ENCODE measurements at regions not wholly inside any gene's neighbourhood (a gene's known extent, or its start where the extent isn't known, plus 50 kb on each side); places are given as distances from the start of the nearest gene placed in this dataset.

DNA sequence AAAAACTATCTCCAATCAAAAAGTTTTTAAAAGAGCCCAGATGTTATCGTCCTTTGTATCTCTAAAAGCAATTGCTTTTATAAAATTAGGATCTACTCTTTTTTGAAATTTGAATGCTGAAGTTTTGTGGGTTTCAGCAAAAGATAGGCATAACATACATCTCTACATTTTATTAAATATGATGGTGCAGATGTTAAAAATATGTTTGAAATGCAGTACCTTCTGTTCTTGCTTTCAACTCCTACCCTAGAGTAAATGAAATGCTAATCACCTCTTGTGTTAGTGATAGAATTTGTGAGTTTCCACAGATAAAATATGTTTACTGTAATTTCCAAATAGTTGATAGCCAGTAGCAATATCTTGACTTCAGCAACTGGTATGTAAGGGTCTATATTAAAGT, 95.7 kb upstream of the VPREB1 start:
- no peak for DNase-seq (ENCODE audit: low read depth)

DNA sequence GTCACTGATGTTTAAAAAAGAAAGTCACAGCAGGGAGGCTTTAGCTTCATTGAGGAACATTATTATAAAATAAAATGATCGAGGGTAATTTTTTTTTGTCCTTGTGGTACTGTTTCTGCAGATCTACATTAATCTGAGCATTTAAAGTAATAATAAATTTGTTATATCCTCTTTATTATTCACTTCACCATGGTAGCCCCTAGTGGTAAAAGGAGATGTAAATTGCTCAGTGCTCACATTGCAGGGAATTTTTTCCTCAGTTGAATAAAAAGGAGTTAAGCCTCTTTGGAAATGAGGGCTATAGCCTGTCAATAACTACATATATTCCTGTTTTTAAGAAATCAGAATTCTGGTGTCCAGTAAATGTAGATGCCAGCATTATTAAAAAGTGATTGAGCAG, 99.7 kb upstream of the VPREB1 start:
- DNase-seq (ENCODE audit: low read depth), result no peak

DNA sequence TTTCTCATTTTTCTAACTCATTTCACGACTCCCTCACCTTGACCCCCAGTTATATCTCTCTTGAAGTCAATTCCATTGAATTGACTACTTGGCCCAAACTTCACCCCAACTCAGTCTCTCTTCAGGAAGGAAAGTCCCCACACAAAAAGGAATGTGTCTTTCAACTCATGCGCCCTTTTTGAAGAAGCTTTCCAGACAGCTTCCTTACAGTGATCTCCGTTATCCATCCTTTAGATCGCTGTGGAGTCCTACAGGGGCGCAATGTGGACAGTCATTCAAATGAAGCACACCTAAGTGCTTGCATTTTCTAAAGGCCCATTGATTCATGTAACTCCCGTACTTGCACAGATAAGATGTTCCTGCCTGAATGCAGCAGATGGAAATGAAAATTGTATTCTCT, 101.1 kb upstream of the VPREB1 start:
- DNase-seq (ENCODE audit: low read depth), result no peak

DNA sequence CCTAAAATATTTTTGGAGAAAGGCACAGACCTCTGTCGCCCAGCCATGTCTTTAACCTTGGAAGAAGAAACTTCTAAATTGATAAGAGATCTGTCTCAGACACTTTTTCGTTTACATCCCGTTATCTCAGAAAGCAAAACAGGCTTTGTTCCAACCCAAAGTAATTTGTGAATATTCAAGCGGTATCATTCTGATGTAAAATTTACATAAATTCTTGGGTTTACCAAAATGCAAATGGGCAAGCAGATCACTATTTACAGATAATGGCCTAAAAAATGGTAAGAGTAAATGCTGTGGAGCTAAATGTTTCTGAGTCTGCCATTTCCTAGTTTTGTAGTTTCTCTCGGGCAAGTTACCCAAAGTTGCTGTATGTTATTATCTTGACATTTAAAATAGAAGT, 101.9 kb upstream of the VPREB1 start:
- no peak for DNase-seq (ENCODE audit: low read depth)

DNA sequence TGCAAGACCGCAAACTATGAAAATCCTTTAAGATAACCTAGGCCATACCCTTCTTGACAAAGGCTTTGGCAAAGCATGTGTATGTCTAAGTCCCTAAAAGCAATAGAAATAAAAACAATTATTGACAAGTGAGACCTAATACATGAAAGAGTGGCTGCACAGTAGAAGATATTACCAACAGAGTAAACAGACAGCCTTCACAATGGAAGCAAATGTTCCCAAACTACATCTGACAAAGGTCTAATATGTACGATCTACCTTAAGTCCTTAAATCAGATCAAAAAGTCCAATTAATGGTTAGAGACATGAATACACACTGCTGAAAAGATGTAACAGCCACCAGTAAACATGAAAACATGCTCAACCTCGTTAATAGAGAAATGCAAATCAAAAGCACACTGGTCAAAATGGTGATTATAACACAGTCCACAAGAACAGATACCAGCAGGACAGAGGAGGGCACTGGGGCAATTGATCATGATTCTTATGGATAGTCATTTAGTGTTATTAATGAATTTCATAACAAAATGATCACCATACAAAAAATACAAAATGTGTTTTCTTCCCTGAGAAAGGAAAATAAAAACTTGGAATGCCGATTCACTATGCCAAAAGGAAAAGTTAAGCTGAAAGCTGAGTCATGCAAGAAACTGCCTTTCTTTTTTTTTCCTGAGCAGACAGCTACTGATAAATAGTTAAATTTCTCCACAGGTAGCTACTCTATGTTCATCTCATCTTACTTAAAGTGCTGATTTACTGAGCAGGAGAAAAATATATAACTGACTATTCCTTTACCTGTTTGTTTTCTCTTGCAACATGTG, 102.6 kb upstream of the VPREB1 start:
- no peak for DNase-seq (ENCODE audit: low read depth)

DNA sequence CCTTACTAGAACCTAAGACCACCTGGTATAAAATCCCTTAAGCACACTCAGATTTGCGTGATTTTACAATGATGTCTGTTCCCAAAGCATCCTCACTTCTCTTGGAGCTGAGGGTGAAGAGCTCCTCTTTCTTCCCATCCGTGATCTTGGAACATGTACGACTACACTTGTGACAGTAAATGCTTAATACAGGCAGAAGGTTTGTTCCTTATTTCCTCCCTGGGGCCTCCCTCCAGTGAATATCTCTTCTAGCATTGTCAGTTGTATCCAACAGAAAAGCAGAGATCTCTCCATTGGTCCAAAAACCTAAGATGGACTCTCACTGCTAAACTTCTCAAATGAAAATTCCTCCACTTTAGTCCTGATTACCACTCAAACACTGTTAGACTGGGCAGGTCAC, 103.6 kb upstream of the VPREB1 start:
- no peak for DNase-seq (ENCODE audit: low read depth)

DNA sequence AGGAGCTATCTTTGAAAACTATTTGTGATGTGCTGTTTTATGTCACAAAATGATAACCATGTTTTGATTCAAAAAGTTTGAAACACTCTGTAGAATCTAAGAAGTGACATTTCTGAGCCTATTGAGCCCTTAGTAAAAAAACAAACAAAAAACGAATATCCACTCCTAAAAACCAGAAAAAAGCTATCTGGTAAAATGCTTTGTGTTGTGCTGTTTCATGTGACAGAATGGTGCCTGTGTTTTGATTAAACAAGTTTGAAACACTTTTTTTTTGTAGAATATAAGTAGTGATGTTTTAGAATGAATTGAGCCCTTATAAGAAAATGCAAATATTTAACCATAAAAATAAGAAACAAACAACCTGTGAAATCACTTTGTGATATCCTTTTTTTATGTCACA, 105.2 kb upstream of the VPREB1 start:
- no peak for DNase-seq (ENCODE audit: low read depth)

DNA sequence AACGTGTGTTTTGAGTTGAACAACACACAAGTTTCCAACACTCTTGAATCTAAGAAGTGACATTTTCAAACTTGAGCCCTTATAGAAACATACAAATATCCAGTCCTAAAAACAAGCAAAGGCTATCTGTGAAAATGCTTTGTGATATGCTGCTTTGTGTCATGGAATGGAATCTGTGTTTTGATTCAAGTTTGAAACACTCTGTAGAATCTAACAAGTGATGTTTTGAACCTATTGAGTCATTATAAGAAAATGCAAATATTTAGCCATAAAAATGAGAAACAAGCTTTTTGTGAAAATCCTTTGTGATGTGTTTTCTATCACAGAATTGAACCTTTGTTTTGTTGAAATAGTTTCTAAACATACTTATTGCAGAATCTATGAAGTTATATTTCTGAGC, 105.7 kb upstream of the VPREB1 start:
- DNase-seq (ENCODE audit: low read depth), result no peak

DNA sequence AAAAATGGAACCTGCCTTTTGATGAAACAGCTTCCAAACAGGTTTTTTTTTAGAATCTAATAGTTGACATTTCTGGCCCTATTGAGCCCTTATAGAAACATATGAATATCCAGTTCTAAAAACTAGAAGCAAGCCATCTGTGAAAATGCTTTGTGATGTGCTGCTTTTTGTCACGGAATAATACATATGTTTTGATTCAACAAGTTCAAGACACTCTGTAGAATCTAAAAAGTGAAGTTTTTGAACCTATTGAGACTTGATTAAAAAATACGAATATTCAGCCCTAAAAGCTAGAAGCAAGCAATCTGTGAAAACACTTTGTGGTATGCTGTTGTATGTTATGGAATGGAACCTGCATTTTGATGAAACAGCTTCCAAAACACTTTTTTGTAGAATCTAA, 106.7 kb upstream of the VPREB1 start:
- DNase-seq (ENCODE audit: low read depth), result no peak

DNA sequence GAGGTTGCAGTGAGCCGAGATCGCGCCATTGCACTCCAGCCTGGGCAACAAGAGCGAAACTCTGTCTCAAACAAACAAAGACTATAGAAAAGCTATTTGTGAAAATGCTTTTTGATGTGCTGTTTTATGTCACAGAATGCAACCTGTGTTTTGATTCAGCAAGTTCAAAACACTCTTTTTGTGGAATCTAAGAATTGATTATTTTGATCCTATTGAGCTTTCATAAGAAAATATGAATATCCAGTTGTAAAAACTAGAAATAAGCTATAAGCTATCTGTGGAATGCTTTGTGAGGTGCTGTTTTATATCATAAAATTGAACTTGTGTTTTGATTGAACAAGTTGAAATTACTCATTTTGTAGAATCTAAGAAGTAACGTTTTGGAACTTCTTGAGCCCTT, 110.7 kb upstream of the VPREB1 start:
- DNase-seq (ENCODE audit: low read depth), result no peak

DNA sequence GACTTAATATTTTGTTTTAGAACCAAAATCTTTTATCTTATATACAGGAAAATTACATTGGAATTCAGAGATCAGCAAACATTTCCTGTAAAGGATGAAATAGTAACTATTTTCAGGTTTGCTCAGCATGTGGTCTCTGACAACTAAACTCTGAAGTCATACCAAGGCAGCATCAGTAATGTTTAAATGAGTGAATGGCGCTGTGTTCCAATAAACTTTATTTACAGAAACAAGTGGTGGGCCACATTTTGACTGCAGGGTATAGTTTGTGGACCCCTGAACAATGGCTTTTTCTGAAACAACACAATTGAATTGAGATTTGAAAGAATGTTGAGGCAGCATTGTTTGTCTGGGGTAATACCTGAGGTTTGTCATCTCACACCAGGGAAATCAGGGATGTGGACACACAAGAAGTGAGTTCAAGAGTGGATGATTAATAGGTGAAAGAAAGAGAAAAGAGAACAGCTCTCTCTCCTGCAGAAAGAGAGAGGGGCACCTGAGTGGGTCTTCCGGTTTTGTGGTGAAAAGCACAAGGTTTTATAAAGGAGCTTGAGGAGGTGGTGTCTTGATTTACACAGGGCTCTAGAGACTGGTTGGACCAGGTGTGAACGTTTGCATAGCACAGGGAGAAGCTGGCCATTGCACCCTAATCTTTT, 113.5 kb upstream of the VPREB1 start:
- no peak for DNase-seq (ENCODE audit: low read depth)

DNA sequence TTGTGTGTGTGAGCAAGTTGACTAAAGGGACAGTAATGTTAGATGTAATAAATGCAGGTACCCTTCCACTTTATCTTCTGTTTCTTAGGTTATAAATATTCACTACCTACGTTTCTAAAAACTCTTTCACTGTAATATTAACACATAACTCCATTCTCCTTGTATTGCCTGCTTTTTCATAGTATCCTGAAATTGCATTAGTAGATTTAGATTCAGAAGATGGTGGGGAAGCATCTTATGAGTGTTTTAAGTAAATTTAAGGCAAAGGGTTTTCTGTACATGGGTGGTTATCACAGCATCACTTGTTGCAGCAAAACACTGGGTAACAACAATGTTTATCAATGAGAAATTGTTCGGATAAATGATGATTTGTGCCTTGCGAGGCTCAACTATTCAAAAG, 115.2 kb upstream of the VPREB1 start:
- no peak for DNase-seq (ENCODE audit: low read depth)

DNA sequence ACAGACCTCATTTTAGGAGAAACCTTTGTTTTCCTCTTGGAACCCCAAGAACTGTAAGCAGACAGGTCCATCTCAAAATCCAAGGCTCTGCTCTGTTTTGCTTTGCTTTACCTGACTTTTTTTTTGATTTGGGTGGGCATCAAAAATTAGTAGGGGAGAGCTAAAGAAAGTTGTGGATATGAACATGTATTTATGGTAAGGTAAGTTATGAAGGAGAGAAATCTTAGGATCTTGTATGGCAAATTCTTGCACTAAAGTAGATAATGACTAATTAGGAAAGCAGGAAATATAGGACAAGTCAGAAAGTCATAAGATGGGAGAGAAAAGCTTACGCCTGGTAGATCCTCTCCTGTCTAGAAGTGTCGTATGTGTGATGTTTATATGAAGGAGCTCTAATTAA, 116.1 kb upstream of the VPREB1 start:
- no peak for DNase-seq (ENCODE audit: low read depth)

DNA sequence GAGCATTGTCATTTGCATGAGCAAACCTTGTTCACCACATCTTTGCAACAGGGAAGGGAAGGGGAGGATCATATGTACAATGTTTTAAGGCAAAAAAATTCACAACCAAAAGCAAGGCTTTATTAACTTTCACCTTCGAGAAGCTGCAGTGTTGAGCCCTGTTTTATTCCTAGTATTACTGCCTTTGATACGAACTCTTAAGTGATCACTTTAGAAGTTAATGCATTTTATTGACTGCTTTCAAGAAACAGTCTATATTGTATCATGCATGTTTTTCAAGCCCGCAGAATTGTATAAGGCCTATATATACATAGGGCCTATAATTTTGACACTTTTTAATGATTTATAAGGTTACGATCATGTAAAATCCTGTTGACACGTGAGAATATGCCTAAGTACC, 117.5 kb upstream of the VPREB1 start:
- DNase-seq (ENCODE audit: low read depth), result no peak

DNA sequence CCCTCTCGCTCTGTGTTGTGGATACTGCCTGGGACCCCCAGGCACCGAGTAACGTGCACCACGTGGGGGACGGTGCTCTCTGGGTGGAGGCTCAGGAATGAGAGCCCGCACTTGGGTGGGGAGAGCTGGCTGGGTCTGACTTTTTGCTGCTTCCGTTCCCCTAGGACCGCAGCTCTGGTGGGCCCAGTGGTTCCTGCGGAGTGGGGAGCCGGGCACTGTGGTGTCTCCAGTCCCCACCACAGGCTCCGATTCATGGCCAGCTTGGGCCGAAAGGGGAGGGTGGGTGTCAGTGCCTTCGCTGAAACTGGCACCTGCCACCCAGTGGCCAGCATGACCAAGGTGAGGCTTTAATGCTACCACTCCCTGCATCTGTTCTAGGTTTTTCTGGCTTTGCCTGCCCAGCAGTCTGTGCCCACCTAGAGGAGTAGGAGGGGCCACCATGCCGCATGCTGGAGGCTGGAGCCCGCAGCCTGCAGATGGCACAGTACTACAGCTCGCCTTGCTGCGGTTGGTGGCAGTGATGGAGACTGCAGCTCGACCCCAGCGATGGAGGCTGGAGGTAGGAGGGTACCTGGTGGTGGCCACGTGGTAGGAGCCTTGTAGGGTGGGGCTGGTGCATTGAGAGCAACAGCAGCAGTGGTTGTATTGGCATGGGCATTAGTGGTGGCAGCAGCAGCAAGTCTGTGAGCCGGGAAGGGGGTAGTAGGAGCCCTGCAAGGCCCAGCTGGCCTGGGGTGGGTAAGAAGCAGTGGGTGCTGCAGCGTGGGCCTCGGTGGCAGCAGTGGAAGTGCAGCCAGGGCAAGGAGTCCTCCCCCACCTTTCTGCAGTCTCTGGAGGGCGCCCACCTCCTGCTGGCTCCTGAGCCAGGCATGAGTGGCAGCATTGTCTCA, 118.8 kb upstream of the VPREB1 start:
- no peak for DNase-seq (ENCODE audit: low read depth)

DNA sequence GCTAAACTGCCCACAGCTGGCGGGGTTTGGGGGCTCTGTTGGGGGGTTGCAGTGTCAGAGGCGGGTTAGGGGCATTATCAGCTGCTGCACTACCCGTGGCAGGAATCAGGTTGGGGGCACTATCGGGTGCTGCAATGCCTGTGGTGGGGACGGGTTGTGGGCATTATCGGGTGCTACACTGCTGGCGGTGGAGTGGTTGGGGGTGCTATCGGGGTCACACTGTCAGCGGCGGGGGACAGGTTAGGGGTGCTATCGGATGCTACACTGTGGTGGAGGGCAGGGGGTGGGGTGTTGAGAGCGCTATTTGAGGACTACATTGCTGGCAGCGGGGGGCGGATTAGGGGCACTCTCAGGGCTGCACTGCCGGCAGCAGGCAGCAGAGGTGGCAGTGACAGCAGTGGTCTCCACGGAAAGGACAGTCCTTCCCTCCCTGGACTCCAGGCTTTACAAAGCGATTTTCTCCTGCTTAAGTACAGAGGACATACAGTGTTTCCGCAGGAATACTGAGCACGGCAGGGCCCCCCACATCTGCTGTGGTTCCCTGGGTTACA, 119.5 kb upstream of the VPREB1 start:
- DNase-seq (ENCODE audit: low read depth), result no peak

DNA sequence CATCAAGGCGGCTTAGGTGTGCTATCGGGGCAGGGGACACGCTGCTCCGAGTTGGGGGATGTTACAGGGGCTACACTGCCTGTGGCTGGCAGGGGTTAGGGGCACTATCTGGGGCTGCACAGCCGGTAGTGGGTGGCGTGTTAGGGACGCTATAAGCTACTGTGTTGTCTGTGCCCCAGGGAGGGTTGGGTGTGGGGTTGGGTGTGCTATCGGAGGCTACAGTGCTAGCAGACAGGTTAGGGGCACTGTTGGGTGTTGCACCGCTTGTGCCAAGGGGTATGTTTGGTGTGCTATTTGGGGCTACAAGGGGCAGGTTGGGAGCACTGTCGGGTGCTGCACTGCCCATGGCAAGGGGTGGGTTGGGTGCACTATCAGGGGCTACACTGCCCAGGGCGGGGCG, 120.2 kb upstream of the VPREB1 start:
- DNase-seq (ENCODE audit: low read depth), result no peak

DNA sequence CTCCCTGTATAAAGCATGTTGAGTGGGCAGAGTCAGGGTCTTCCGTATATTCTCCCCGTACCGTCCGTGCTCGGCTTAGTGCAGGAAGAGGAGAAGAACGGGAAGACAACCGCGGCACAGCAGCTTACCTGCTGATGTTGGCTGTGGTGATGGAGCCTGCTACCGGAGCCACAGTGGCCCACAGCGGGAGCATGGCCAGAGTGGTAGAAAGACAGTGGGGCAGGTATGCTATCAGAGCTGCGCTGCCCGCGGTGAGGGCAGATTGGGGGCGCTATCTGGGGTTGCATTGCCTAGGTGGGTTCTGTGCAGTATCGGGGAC, 120.7 kb upstream of the VPREB1 start:
- no peak for DNase-seq (ENCODE audit: low read depth)

DNA sequence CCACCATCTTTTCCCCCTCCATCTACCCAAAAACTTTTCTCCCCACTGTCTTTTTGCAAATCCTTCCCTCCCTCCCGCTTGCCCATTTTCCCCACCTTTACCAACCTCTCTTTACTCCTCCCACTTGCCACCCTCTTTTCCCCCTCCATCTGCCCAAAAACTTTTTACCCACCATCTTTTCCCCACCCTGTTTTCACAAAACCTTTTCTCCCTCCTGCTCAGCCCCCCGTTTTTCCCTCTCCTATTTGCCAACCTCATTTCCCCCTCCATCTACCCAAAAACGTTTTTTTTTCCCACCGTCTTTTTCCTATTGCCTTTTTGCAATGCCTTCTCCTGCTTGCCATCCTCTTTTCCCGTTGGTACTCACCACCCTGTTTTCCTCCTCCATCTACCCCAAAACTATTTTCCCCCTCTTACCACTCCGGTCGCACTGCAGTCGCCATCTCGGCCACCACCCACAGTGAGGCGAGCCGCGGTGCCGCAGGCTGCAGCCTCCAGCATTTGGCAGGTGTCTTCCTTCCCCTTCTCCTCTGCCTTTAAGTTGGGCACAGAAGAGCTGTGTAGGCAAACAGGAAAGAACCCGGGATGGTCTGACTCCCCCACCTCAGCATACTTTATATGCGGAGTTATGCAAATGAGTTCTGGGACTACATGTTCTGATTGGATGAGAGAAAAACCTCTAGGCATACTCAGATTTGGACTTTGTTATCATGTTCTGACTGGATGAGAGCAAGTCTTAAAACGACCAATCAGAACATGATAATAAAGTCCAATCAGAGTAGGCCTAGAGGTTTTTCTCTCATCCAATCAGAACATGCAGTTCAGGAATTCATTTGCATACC, 121.2 kb upstream of the VPREB1 start:
- DNase-seq (ENCODE audit: low read depth), result no peak

DNA sequence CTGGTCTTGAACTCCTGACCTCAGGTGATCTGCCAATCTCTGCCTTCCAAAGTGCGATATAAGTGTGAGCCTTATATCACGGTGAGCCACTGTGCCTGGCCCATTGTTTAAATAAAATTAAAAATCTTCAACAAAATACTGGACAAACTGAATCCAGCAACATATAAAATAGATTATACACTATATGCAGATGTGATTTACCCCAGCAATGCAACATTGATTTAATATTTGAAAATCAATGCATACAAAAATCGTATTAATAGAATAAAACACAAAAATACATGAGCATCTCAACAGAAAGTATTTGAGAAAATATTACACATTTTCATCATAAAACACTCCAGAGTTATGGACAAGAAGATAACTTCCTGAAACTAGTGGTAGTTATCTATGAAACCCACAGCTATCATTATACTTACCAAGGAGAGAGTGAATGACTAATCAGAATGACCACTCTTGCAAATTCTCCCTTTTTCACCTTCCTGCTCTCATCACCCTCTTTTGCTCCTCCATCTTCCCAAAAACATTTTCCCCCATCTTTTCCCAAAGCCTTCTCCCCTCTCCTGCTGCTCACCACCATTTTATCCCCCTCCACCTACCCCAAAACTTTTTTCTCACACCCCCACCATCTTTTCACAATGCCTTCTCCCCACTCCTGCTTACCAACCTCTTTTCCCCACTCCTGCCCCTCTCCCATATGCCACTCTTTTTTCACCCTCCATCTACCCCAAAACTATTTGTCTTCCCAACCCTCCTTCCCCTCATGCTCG, 122.1 kb upstream of the VPREB1 start:
- no peak for DNase-seq (ENCODE audit: low read depth)

DNA sequence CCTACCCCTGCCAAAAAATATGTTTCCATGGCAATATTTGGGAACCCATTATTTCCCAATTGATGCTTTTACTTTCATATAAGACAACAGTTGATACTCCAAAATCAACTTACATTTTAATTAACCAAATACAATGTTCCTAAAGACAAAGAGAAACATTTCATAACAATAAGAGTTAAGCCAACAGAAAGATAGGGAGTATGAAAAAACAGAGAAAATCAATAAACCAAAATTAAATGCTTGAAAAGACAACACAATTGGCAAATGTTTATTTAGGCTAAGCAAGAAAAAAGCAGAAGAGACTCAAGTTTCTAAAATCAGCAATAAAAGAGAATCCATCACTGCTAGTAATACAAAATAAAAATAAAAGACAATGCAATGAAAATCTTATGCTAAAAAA, 123.1 kb upstream of the VPREB1 start:
- DNase-seq (ENCODE audit: low read depth), result no peak
